H1 (cell line): ENCODE measurements at regions not wholly inside any gene's neighbourhood (a gene's known extent, or its start where the extent isn't known, plus 50 kb on each side); places are given as distances from the start of the nearest gene placed in this dataset.

Source experiments
- CTCF ChIA-PET: fragments of 300-600 bp; sonication (Branson Sonifier 250); formaldehyde crosslinking; loops from one replicate; lab custom pipeline; 2021; ENCODE audit not compliant: partially characterized antibody; lab: Charles Lee
- POLR2A ChIA-PET: fragments of 300-600 bp; sonication (Branson Sonifier 250); formaldehyde crosslinking; loops from one replicate; lab custom pipeline; 2021; ENCODE audit warnings: inconsistent platforms; ENCODE audit not compliant: partially characterized antibody; lab: Charles Lee
- DNase-seq, 2 experiments: peaks; one replicate each; pipeline versions ENCODE4 v3.0.0 to v3.0.0-alpha.2; 2010 to 2022; ENCODE audit warnings: low spot score in 2 of 2, low read depth in 1 of 2, mixed read lengths in 1 of 2
- FAIRE-seq: peaks from 2 replicates; lab custom pipeline; 2011; peaks lifted over from hg19 to GRCh38; lab: Jason Lieb, UNC
- H2AFZ ChIP-seq: 2 replicates; pipeline ENCODE4 v1.8.1; 2012; ENCODE audit warnings: low read length, inconsistent platforms
- H2AK5ac ChIP-seq: 2 replicates; pipeline ENCODE4 v1.6.1; 2013; ENCODE audit warnings: low read depth, low read length
- H2BK120ac ChIP-seq: replicated peaks from 2 replicates; pipeline ENCODE3; 2013; ENCODE audit warnings: low read depth, low read length, inconsistent platforms
- H2BK12ac ChIP-seq: 2 replicates; pipeline ENCODE4 v1.6.1; 2013; ENCODE audit warnings: low read depth, low read length
- H2BK15ac ChIP-seq: 2 replicates; pipeline ENCODE4 v1.6.1; 2013; ENCODE audit warnings: low read length
- H2BK20ac ChIP-seq: 2 replicates; pipeline ENCODE4 v1.6.1; 2013; ENCODE audit warnings: low read length
- H2BK5ac ChIP-seq: 2 replicates; pipeline ENCODE4 v1.6.1; 2013; ENCODE audit warnings: low read depth, low read length
- H3K14ac ChIP-seq: 2 replicates; pipeline ENCODE4 v1.6.1; 2013; ENCODE audit warnings: inconsistent platforms; ENCODE audit not compliant: insufficient read length
- H3K18ac ChIP-seq: 2 replicates; pipeline ENCODE4 v1.6.1; 2013; ENCODE audit warnings: low read length; ENCODE audit errors: extremely low read depth
- H3K23ac ChIP-seq: 2 replicates; pipeline ENCODE4 v1.6.1; 2013; ENCODE audit warnings: inconsistent platforms; ENCODE audit not compliant: insufficient read length
- H3K23me2 ChIP-seq: 2 replicates; pipeline ENCODE4 v1.6.1; 2013; ENCODE audit warnings: low read depth, low read length
- H3K27ac ChIP-seq: 2 replicates; pipeline ENCODE4 v1.6.1; 2011; ENCODE audit warnings: low read depth, low read length, inconsistent platforms
- H3K27me3 ChIP-seq, 4 experiments: replicated peaks in 1 of 4; 1 replicate in 1 of 4; 2 replicates in 3 of 4; pipeline versions ENCODE4 v1.6.1 to v1.8.1; 2011 to 2013; ENCODE audit warnings: low read length in 3 of 4, mild to moderate bottlenecking in 3 of 4, inconsistent platforms in 2 of 4, mixed read lengths in 2 of 4, moderate library complexity in 1 of 4; ENCODE audit not compliant: control insufficient read depth in 3 of 4, insufficient read depth in 3 of 4; ENCODE audit errors: extremely low read depth in 1 of 4
- H3K36me3 ChIP-seq, 4 experiments: 2 replicates each; pipeline versions ENCODE4 v1.6.1 to v1.8.1; 2011 to 2013; ENCODE audit warnings: mild to moderate bottlenecking in 4 of 4, low read length in 3 of 4, moderate library complexity in 2 of 4, control low read depth in 1 of 4, inconsistent platforms in 1 of 4; ENCODE audit not compliant: insufficient read depth in 4 of 4, control insufficient read depth in 2 of 4
- H3K4ac ChIP-seq: replicated peaks from 2 replicates; pipeline ENCODE3; 2013; ENCODE audit warnings: low read length, low read depth, mixed read lengths, inconsistent platforms; ENCODE audit not compliant: insufficient read length
- H3K4me1 ChIP-seq, 4 experiments: replicated peaks in 1 of 4; 1 replicate in 1 of 4; 2 replicates in 3 of 4; pipeline versions ENCODE4 v1.6.1 to v1.8.1; 2011 to 2013; ENCODE audit warnings: low read length in 3 of 4, inconsistent platforms in 2 of 4, mixed read lengths in 1 of 4; ENCODE audit not compliant: insufficient read depth in 4 of 4, control insufficient read depth in 3 of 4
- H3K4me2 ChIP-seq, 2 experiments: 2 replicates each; pipeline versions ENCODE4 v1.6.1 to v1.8.1; 2011 to 2013; ENCODE audit warnings: low read depth in 2 of 2, low read length in 2 of 2, control low read depth in 1 of 2, inconsistent platforms in 1 of 2, mild to moderate bottlenecking in 1 of 2; ENCODE audit not compliant: insufficient read depth in 1 of 2
- H3K4me3 ChIP-seq, 4 experiments: fragments of 200-600, 300-600 bp in 1 of 4; sonication (generic), shearing (Covaris generic), sonication (Bioruptor Twin) in 1 of 4; 2 replicates each; pipeline versions ENCODE4 v1.5.1 to v1.8.1; 2011 to 2016; ENCODE audit warnings: low read length in 4 of 4, low read depth in 3 of 4, control low read depth in 2 of 4, inconsistent platforms in 2 of 4, mild to moderate bottlenecking in 2 of 4, mixed read lengths in 1 of 4, moderate library complexity in 1 of 4; ENCODE audit not compliant: insufficient read depth in 2 of 4; ENCODE audit errors: extremely low read depth in 1 of 4
- H3K56ac ChIP-seq: replicated peaks from 2 replicates; pipeline ENCODE3; 2013; ENCODE audit warnings: low read depth, mild to moderate bottlenecking, mixed read lengths, low read length, inconsistent platforms; ENCODE audit not compliant: insufficient read length
- H3K79me1 ChIP-seq: 2 replicates; pipeline ENCODE4 v1.6.1; 2013; ENCODE audit warnings: low read depth, low read length, control low read depth
- H3K79me2 ChIP-seq, 2 experiments: 2 replicates each; pipeline versions ENCODE4 v1.6.1 to v1.8.1; 2012 to 2013; ENCODE audit warnings: low read length in 2 of 2, mild to moderate bottlenecking in 2 of 2, inconsistent platforms in 1 of 2; ENCODE audit not compliant: insufficient read depth in 2 of 2, control insufficient read depth in 1 of 2
- H3K9ac ChIP-seq, 4 experiments: replicated peaks in 1 of 4; 1 replicate in 1 of 4; 2 replicates in 3 of 4; pipeline versions ENCODE4 v1.6.1 to v1.8.1; 2011 to 2013; ENCODE audit warnings: low read depth in 3 of 4, low read length in 3 of 4, control low read depth in 2 of 4, mild to moderate bottlenecking in 2 of 4, moderate library complexity in 2 of 4, inconsistent platforms in 1 of 4; ENCODE audit errors: extremely low read depth in 1 of 4
- H3K9me3 ChIP-seq, 2 experiments: 2 replicates each; pipeline versions ENCODE4 v1.6.1 to v1.8.1; 2012 to 2013; ENCODE audit warnings: mild to moderate bottlenecking in 2 of 2, moderate library complexity in 2 of 2, control low read depth in 1 of 2, inconsistent platforms in 1 of 2, low read depth in 1 of 2, low read length in 1 of 2, mixed read lengths in 1 of 2; ENCODE audit not compliant: insufficient read depth in 2 of 2
- H4K20me1 ChIP-seq, 2 experiments: replicated peaks in 1 of 2; 2 replicates each; pipeline versions ENCODE3 to v1.8.1; 2011 to 2013; ENCODE audit warnings: inconsistent platforms in 2 of 2, low read length in 2 of 2, mild to moderate bottlenecking in 1 of 2; ENCODE audit not compliant: insufficient read depth in 2 of 2, control insufficient read depth in 1 of 2
- H4K5ac ChIP-seq: 2 replicates; pipeline ENCODE4 v1.6.1; 2013; ENCODE audit warnings: low read length, low read depth, mixed read lengths, inconsistent platforms; ENCODE audit not compliant: insufficient read length
- H4K8ac ChIP-seq: 2 replicates; pipeline ENCODE4 v1.8.0; 2013; ENCODE audit warnings: mild to moderate bottlenecking, moderate library complexity, low read length, inconsistent platforms; ENCODE audit not compliant: insufficient read depth; ENCODE audit errors: extremely low read depth
- H4K91ac ChIP-seq: replicated peaks from 2 replicates; pipeline ENCODE3; 2013; ENCODE audit warnings: low read length, mixed read lengths, inconsistent platforms; ENCODE audit not compliant: insufficient read length
- RAD21 ChIP-seq, 2 experiments: IDR thresholded peaks in 1 of 2; conservative IDR thresholded peaks in 1 of 2; 2 replicates each; pipeline ENCODE4 v1.6.1; 2011; ENCODE audit warnings: low read depth in 2 of 2, low read length in 2 of 2, improper control_type of control experiment in 1 of 2, inconsistent platforms in 1 of 2, mild to moderate bottlenecking in 1 of 2, moderate library complexity in 1 of 2
- SP4 ChIP-seq: IDR thresholded peaks from 2 replicates; pipeline ENCODE4 v1.6.1; 2012; ENCODE audit warnings: low read length, inconsistent platforms
- WGBS, 2 experiments: shearing (Covaris generic) in 1 of 2; methylation state at CpG; one replicate each; pipeline versions ENCODE4 v1.1.6 to v1.1.7; 2013 to 2015; ENCODE audit warnings: low lambda C conversion rate in 2 of 2, mixed read lengths in 2 of 2, inconsistent platforms in 1 of 2, low coverage in 1 of 2, missing lambda C conversion rate in 1 of 2; ENCODE audit not compliant: insufficient replicate concordance in 2 of 2, insufficient coverage in 1 of 2, insufficient read length in 1 of 2; ENCODE audit errors: extremely low coverage in 1 of 2, missing lambda C conversion rate in 1 of 2; 5-methylcytosine and 5-hydroxymethylcytosine counted together
- TF ChIP-seq, protein P1 (sequence below), 3 experiments: IDR thresholded peaks; 1 replicate in 2 of 3; 2 replicates in 1 of 3; pipeline versions ENCODE4 v1.5.1 to v1.6.1; 2011; ENCODE audit warnings: low read length in 3 of 3, mild to moderate bottlenecking in 3 of 3, inconsistent platforms in 2 of 3, low read depth in 1 of 3, moderate library complexity in 1 of 3; ENCODE audit not compliant: insufficient read depth in 1 of 3; ENCODE audit errors: control extremely low read depth in 1 of 3

DNA sequence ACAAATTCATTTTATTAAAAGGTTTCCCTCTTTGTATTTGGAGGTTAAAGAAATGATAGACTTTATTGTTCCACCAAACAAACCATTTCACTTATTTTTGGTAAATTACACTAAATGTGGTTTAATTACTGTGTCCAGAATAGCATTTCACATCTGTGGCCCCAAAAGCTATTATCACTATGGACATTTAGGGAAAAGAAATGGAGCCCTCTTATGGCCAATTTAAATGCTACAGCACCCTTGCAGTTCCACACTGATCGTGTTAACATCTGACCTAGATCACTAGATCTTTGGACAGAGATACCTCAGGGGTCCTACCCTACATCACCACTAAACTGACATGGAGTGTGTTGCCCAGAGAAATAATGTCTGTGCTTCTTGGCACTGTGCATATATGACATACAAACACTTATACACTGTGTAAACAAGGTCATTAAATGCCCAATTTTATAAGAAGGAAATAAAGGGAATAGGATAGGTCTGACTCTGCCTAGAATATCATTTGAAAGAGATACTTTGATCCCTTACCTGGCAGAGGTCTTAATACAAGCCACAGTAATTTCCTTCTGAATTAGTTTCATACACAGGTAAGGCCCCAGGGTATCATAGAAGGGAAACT, 163.9 kb downstream of the KDR start:
- 45% methylated on average over 1 of the region's 1 CpG; no CpG with 5 or more reads in 1 of the 2 experiments for WGBS, 2 experiments
- Histone ChIP-seq H3K79me2 (no peaks in the 10 kb centered on the region), H2BK15ac (no peak overlapping the region), H4K20me1 (no peaks in the 10 kb centered on the region), H3K27me3 (no peaks in the 10 kb centered on the region; a peak in 2 of 7 replicates), H3K18ac (no peak overlapping the region), H3K36me3 (no peaks in the 10 kb centered on the region), H3K23ac (no peak overlapping the region), H4K91ac (no peak overlapping the region), H3K23me2 (no peaks in the 10 kb centered on the region), H4K5ac (no peak overlapping the region), H3K27ac (no peak overlapping the region), H3K79me1 (no peaks in the 10 kb centered on the region), H3K4me3 (no peak overlapping the region), H3K4me1 (no peaks in the 10 kb centered on the region), H3K4me2 (no peak overlapping the region), H3K14ac (no peak overlapping the region), H3K9me3 (no peaks in the 10 kb centered on the region), H3K9ac (no peak overlapping the region), H2AK5ac (no peak overlapping the region), H2BK120ac (no peak overlapping the region), H4K8ac (no peak overlapping the region), H2BK12ac (no peak overlapping the region), H2AFZ (no peak overlapping the region), H3K4ac (no peak overlapping the region), H3K56ac (no peak overlapping the region), H2BK20ac (no peak overlapping the region), H2BK5ac (no peak overlapping the region)
- FAIRE-seq (peak; percentile 78), DNase-seq (no peak)
- CTCF ChIA-PET, result interaction anchor here (0.7 to 4.3 kb wide), 19 partner anchors 8 to 645 kb away, joined by 3 to 40 read pairs (median 3); no protein-coding TSS in a partner anchor
- POLR2A ChIA-PET, result no interaction called here
- TF ChIP-seq SP4 (no peak), RAD21 (IDR thresholded peaks at IDR 0.05 in 1 of 2, conservative IDR thresholded peaks at IDR 0.05 in 1 of 2; ENCODE audit: low read depth in 2 of 2, low read length in 2 of 2) (peak; percentile 81 to 82)
- TF ChIP-seq, protein P1, sequence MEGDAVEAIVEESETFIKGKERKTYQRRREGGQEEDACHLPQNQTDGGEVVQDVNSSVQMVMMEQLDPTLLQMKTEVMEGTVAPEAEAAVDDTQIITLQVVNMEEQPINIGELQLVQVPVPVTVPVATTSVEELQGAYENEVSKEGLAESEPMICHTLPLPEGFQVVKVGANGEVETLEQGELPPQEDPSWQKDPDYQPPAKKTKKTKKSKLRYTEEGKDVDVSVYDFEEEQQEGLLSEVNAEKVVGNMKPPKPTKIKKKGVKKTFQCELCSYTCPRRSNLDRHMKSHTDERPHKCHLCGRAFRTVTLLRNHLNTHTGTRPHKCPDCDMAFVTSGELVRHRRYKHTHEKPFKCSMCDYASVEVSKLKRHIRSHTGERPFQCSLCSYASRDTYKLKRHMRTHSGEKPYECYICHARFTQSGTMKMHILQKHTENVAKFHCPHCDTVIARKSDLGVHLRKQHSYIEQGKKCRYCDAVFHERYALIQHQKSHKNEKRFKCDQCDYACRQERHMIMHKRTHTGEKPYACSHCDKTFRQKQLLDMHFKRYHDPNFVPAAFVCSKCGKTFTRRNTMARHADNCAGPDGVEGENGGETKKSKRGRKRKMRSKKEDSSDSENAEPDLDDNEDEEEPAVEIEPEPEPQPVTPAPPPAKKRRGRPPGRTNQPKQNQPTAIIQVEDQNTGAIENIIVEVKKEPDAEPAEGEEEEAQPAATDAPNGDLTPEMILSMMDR (IDR thresholded peaks at IDR 0.05; ENCODE audit: control extremely low read depth in 1 of 3, insufficient read depth in 1 of 3, low read depth in 1 of 3, low read length in 3 of 3), result peak in 2 of 3 experiments; percentile 55 to 65; a peak in 3 of 4 replicates
